Astrocyte of the spinal cord (primary cell): ENCODE measurements at regions not wholly inside any gene's neighbourhood (a gene's known extent, or its start where the extent isn't known, plus 50 kb on each side); places are given as distances from the start of the nearest gene placed in this dataset.
A peak's percentile ranks its signal among the peaks of the same experiment; 100 is the strongest.

Experiments used
- DNase-seq: peaks from one replicate; pipeline ENCODE4 v3.0.0; 2011; ENCODE audit warnings: low read depth, low spot score
- H3K4me3 ChIP-seq: 2 replicates; pipeline ENCODE4 v1.5.1; 2011; ENCODE audit warnings: low read depth, mild to moderate bottlenecking, low read length, moderate library complexity
- CTCF ChIP-seq: IDR thresholded peaks from 2 replicates; pipeline ENCODE4 v1.5.1; 2012; ENCODE audit warnings: low read depth, mild to moderate bottlenecking, low read length, inconsistent platforms
- in situ Hi-C: cut with HindIII; loops from 2 replicates; pipeline ENCODE4 v1.10.0; 2017; ENCODE audit warnings: low sequenced_read_pairs

GRCh38 chr11:129252621-129253020 lies 60.5 kb upstream of the ARHGAP32 start:
- H3K4me3 ChIP-seq, result no peak overlapping the region
- in situ Hi-C loops, result no loop called here
- TF ChIP-seq CTCF, result no peak

GRCh38 chr11:129251067-129251466 lies 58.9 kb upstream of the ARHGAP32 start:
- in situ Hi-C loops, result no loop called here
- DNase-seq, result peak; percentile 64
- no peak for TF ChIP-seq CTCF
- no peak overlapping the region for H3K4me3 ChIP-seq

More at GRCh38 chr11:129252621-129253020, 60.5 kb upstream of the ARHGAP32 start:
- DNase-seq, result no peak

GRCh38 chr11:129249923-129250322 lies 57.8 kb upstream of the ARHGAP32 start:
- H3K4me3 ChIP-seq, result no peak overlapping the region
- DNase-seq, result peak; percentile 39
- no peak for TF ChIP-seq CTCF
- in situ Hi-C loops, result no loop called here

DNA sequence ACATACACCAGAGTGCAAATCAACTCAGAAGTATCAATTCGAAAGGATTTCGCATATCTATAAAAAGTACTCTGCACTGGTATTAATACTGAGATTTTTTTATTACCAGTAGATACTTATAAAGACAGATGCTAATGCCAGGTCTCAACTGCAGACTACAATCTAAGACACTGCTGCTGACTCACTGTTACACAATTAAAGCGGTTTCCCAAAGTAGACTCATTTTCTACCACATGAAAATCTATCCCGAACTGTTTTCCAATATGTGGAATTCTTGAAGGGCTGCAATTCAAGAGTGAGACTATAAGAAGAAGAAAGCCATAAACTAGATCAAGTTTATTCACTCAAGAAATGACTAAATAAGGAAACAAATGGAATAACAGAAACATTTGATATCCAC lies 57.2 kb upstream of the ARHGAP32 start:
- in situ Hi-C loops, result no loop called here
- no peak for TF ChIP-seq CTCF
- no peak overlapping the region for H3K4me3 ChIP-seq
- peak; percentile 90 for DNase-seq

GRCh38 chr11:129248618-129249017 lies 56.5 kb upstream of the ARHGAP32 start:
- TF ChIP-seq CTCF, result no peak
- in situ Hi-C loops, result no loop called here
- DNase-seq, result peak; percentile 66
- H3K4me3 ChIP-seq, result no peak overlapping the region

DNA sequence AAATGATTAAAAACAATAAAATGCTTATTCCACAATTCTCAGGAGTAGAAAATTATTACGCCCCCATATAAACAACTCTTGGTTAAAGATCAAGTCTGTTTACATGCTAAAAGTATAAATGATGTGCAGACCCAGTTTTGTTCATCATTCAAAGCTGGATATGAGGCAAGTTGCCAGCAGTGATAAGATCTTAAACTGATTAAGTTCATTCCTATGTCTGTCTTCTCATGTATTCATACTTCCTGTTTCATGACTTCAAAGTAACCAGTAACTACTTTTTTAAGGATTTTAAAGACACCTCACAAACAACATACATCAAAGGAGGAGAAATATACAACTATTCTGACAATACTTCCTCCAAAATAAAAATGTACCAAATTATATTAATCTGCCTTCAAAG lies 55.0 kb upstream of the ARHGAP32 start:
- no peak for DNase-seq
- in situ Hi-C loops, result no loop called here
- TF ChIP-seq CTCF, result no peak
- H3K4me3 ChIP-seq, result no peak overlapping the region

DNA sequence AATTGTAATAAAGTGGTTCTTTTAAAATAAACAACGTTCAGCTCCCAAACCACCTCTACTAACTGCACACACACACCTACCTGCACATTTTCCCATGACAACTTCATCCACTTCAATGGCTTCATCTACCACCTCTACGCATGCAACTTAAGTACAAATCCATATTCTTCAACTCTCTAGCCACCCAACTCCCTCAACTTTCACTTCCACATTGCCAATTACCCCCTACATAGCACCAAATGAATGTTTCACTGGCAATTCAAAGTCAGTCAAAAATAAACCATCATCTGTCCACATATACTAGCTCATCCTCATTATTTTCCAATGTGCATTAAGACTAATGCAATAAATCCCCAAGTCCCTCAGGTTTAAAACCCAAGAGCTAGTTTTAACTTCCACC lies 50.7 kb upstream of the ARHGAP32 start:
- in situ Hi-C loops, result no loop called here
- no peak overlapping the region for H3K4me3 ChIP-seq
- TF ChIP-seq CTCF, result no peak
- no peak for DNase-seq
